Epithelial cell of esophagus (primary cell): ENCODE measurements at regions not wholly inside any gene's neighbourhood (a gene's known extent, or its start where the extent isn't known, plus 50 kb on each side); places are given as distances from the start of the nearest gene placed in this dataset.

ENCODE experiments used
- DNase-seq: peaks from one replicate; pipeline ENCODE4 v3.0.0; 2010; ENCODE audit warnings: low read depth
- H3K4me3 ChIP-seq: 2 replicates; pipeline ENCODE4 v1.5.1; 2011; ENCODE audit warnings: mild to moderate bottlenecking, low read length, control low read depth
- TF ChIP-seq, protein P1 (sequence below): IDR thresholded peaks from 2 replicates; pipeline ENCODE4 v1.5.1; 2011; ENCODE audit warnings: low read depth, mild to moderate bottlenecking, low read length, control low read depth, inconsistent platforms; ENCODE audit not compliant: insufficient read depth; ENCODE audit errors: missing control alignments

- TF ChIP-seq, protein P1, sequence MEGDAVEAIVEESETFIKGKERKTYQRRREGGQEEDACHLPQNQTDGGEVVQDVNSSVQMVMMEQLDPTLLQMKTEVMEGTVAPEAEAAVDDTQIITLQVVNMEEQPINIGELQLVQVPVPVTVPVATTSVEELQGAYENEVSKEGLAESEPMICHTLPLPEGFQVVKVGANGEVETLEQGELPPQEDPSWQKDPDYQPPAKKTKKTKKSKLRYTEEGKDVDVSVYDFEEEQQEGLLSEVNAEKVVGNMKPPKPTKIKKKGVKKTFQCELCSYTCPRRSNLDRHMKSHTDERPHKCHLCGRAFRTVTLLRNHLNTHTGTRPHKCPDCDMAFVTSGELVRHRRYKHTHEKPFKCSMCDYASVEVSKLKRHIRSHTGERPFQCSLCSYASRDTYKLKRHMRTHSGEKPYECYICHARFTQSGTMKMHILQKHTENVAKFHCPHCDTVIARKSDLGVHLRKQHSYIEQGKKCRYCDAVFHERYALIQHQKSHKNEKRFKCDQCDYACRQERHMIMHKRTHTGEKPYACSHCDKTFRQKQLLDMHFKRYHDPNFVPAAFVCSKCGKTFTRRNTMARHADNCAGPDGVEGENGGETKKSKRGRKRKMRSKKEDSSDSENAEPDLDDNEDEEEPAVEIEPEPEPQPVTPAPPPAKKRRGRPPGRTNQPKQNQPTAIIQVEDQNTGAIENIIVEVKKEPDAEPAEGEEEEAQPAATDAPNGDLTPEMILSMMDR: no peak
These were observed 67.5 kb upstream of the NPY2R start for GRCh38 chr4:155140889-155141288.

GRCh38 chr4:155143512-155143911, 64.9 kb upstream of the NPY2R start:
- no peak overlapping the region for H3K4me3 ChIP-seq
- TF ChIP-seq, protein P1: no peak
- DNase-seq: no peak

More at GRCh38 chr4:155140889-155141288, 67.5 kb upstream of the NPY2R start:
- no peak for DNase-seq
- no peak overlapping the region for H3K4me3 ChIP-seq
